HUES64 (cell line): ENCODE measurements at regions not wholly inside any gene's neighbourhood (a gene's known extent, or its start where the extent isn't known, plus 50 kb on each side); places are given as distances from the start of the nearest gene placed in this dataset.
A peak's percentile ranks its signal among the peaks of the same experiment; 100 is the strongest.

Source experiments
- H3K27ac ChIP-seq: 2 replicates; pipeline ENCODE4 v1.7.0; 2013; ENCODE audit warnings: low read depth, low read length, inconsistent platforms
- H3K27me3 ChIP-seq: 2 replicates; pipeline ENCODE4 v1.6.1; 2013; ENCODE audit warnings: mild to moderate bottlenecking, low read length; ENCODE audit not compliant: insufficient read depth
- H3K36me3 ChIP-seq: 2 replicates; pipeline ENCODE4 v1.6.1; 2013; ENCODE audit warnings: mild to moderate bottlenecking, low read length; ENCODE audit not compliant: insufficient read depth
- H3K4me1 ChIP-seq: 2 replicates; pipeline ENCODE4 v1.6.1; 2013; ENCODE audit warnings: mild to moderate bottlenecking, low read length, moderate library complexity; ENCODE audit not compliant: insufficient read depth
- H3K4me3 ChIP-seq: 2 replicates; pipeline ENCODE4 v1.5.1; 2013; ENCODE audit warnings: mild to moderate bottlenecking, low read length, moderate library complexity
- H3K9ac ChIP-seq: 2 replicates; pipeline ENCODE4 v1.6.1; 2013; ENCODE audit warnings: mild to moderate bottlenecking, low read depth, low read length
- H3K9me3 ChIP-seq: 2 replicates; pipeline ENCODE4 v1.6.1; 2013; ENCODE audit warnings: low read depth, low read length; ENCODE audit not compliant: insufficient read depth
- WGBS: fragments of 150-250, 120-280 bp; methylation state at CpG from one replicate; pipeline ENCODE4 v1.1.7; 2013; ENCODE audit warnings: missing lambda C conversion rate; 5-methylcytosine and 5-hydroxymethylcytosine counted together

GRCh38 chr14:60349663-60350365 is 100.8 kb downstream of the PPM1A start:
- no peak overlapping the region for H3K4me3 ChIP-seq

GRCh38 chr14:60350366-60350720 is 101.3 kb downstream of the PPM1A start:
- H3K27ac ChIP-seq, result no peak overlapping the region
- no peaks in the 10 kb centered on the region for H3K9me3 ChIP-seq
- H3K27me3 ChIP-seq, result peaks cover 6% of the 10 kb centered on the region; the same call in 1 of the 2 replicates
- no peaks in the 10 kb centered on the region for H3K36me3 ChIP-seq
- H3K9ac ChIP-seq, result no peak overlapping the region
- 44% methylated on average over 5 of the region's 5 CpGs for WGBS
- peaks cover 29% of the 10 kb centered on the region for H3K4me1 ChIP-seq
- no peak overlapping the region for H3K4me3 ChIP-seq

More at GRCh38 chr14:60349663-60350365, 100.8 kb downstream of the PPM1A start:
- peaks cover 5% of the 10 kb centered on the region; the same call in 1 of the 2 replicates for H3K27me3 ChIP-seq
- H3K9me3 ChIP-seq, result no peaks in the 10 kb centered on the region
- H3K27ac ChIP-seq, result no peak overlapping the region
- no peak overlapping the region for H3K9ac ChIP-seq
- peaks cover 29% of the 10 kb centered on the region for H3K4me1 ChIP-seq
- no peaks in the 10 kb centered on the region for H3K36me3 ChIP-seq
- 76% methylated on average over 6 of the region's 8 CpGs for WGBS

- H3K4me1 ChIP-seq, result peaks cover 43% of the 10 kb centered on the region
Observed at GRCh38 chr14:60353420-60353819, 104.4 kb downstream of the PPM1A start.

GRCh38 chr14:60355768-60356167 is 106.7 kb downstream of the PPM1A start:
- H3K9ac ChIP-seq, result no peak overlapping the region
- no peak overlapping the region for H3K4me3 ChIP-seq
- no peaks in the 10 kb centered on the region for H3K36me3 ChIP-seq
- peaks cover 30% of the 10 kb centered on the region for H3K4me1 ChIP-seq
- H3K9me3 ChIP-seq, result no peaks in the 10 kb centered on the region
- H3K27me3 ChIP-seq, result peaks cover 6% of the 10 kb centered on the region; the same call in 1 of the 2 replicates
- no peak overlapping the region for H3K27ac ChIP-seq

More at GRCh38 chr14:60353420-60353819, 104.4 kb downstream of the PPM1A start:
- no peak overlapping the region for H3K9ac ChIP-seq
- WGBS, result 87% methylated on average over 4 of the region's 4 CpGs
- H3K36me3 ChIP-seq, result no peaks in the 10 kb centered on the region
- peaks cover 6% of the 10 kb centered on the region; the same call in 1 of the 2 replicates for H3K27me3 ChIP-seq
- H3K4me3 ChIP-seq, result no peak overlapping the region
- H3K27ac ChIP-seq, result no peak overlapping the region
- no peaks in the 10 kb centered on the region for H3K9me3 ChIP-seq

- Histone ChIP-seq H3K27ac (no peak overlapping the region; the same call in 1 of the 2 replicates), H3K4me3 (no peak overlapping the region), H3K9ac (peak overlapping the region; percentile 16; the same call in 1 of the 2 replicates), H3K27me3 (peaks cover 6% of the 10 kb centered on the region; the same call in 1 of the 2 replicates), H3K4me1 (peaks cover 30% of the 10 kb centered on the region), H3K36me3 (no peaks in the 10 kb centered on the region), H3K9me3 (no peaks in the 10 kb centered on the region)
- WGBS, result 76% methylated on average over 3 of the region's 3 CpGs
Observed at GRCh38 chr14:60356386-60356785, 107.4 kb downstream of the PPM1A start.

- Histone ChIP-seq H3K27me3 (peaks cover 6% of the 10 kb centered on the region; the same call in 1 of the 2 replicates), H3K9ac (peak overlapping the region; percentile 16; the same call in 1 of the 2 replicates), H3K4me3 (0 out of 2 replicates have a peak overlapping the region, but pooled peaks have one; percentile 15), H3K4me1 (peaks cover 30% of the 10 kb centered on the region), H3K27ac (peak overlapping the region; percentile 11; the same call in 1 of the 2 replicates), H3K36me3 (no peaks in the 10 kb centered on the region), H3K9me3 (no peaks in the 10 kb centered on the region)
- WGBS, result 34% methylated on average over 10 of the region's 10 CpGs
Observed at GRCh38 chr14:60356906-60357550, 108.0 kb downstream of the PPM1A start.

GRCh38 chr14:60357551-60358149 is 108.6 kb downstream of the PPM1A start:
- Histone ChIP-seq H3K27me3 (peaks cover 6% of the 10 kb centered on the region; the same call in 1 of the 2 replicates), H3K27ac (no peak overlapping the region), H3K9ac (no peak overlapping the region), H3K9me3 (no peaks in the 10 kb centered on the region), H3K4me1 (peaks cover 30% of the 10 kb centered on the region), H3K4me3 (no peak overlapping the region), H3K36me3 (no peaks in the 10 kb centered on the region)
- WGBS, result 88% methylated on average over 3 of the region's 3 CpGs

GRCh38 chr14:60363275-60363674 is 114.3 kb downstream of the PPM1A start:
- Histone ChIP-seq H3K36me3 (no peaks in the 10 kb centered on the region), H3K4me3 (no peak overlapping the region), H3K4me1 (no peaks in the 10 kb centered on the region), H3K27me3 (no peaks in the 10 kb centered on the region), H3K9ac (no peak overlapping the region), H3K27ac (no peak overlapping the region), H3K9me3 (no peaks in the 10 kb centered on the region)
- WGBS, result 95% methylated on average over 2 of the region's 2 CpGs

- no peak overlapping the region for H3K9ac ChIP-seq
- no peaks in the 10 kb centered on the region for H3K4me1 ChIP-seq
- no peak overlapping the region for H3K4me3 ChIP-seq
- WGBS, result 92% methylated on average over 3 of the region's 3 CpGs
- H3K9me3 ChIP-seq, result no peaks in the 10 kb centered on the region
- no peaks in the 10 kb centered on the region for H3K36me3 ChIP-seq
- H3K27me3 ChIP-seq, result no peaks in the 10 kb centered on the region
- H3K27ac ChIP-seq, result no peak overlapping the region
Observed at GRCh38 chr14:60363687-60364086, 114.7 kb downstream of the PPM1A start.

GRCh38 chr14:60381909-60382308 is 104.0 kb downstream of the C14orf39 start:
- no peaks in the 10 kb centered on the region for H3K9me3 ChIP-seq
- H3K4me3 ChIP-seq, result no peak overlapping the region
- H3K9ac ChIP-seq, result no peak overlapping the region
- WGBS, result 93% methylated on average over 10 of the region's 10 CpGs
- H3K36me3 ChIP-seq, result no peaks in the 10 kb centered on the region
- H3K27ac ChIP-seq, result no peak overlapping the region
- H3K27me3 ChIP-seq, result no peaks in the 10 kb centered on the region
- no peaks in the 10 kb centered on the region for H3K4me1 ChIP-seq
